HepG2 (cell line): ENCODE measurements at regions not wholly inside any gene's neighbourhood (a gene's known extent, or its start where the extent isn't known, plus 50 kb on each side); places are given as distances from the start of the nearest gene placed in this dataset.

Experiments used
- ATAC-seq: fragments of 200-7000 bp; cut with Tn5 transposase; 3 replicates; pipeline ENCODE4 v1.9.1; 2020; ENCODE audit warnings: mild to moderate bottlenecking, moderate library complexity
- BruUV-seq: library from RNA; stranded (reverse); fragments of 400-500 nt; replicated peaks from 2 replicates; lab custom pipeline; 2021; lab: Mats Ljungman, UMichigan
- CTCF ChIA-PET: fragments of 300-600 bp; formaldehyde crosslinking; extraction: SDS; loops from one replicate; lab custom pipeline; 2021; ENCODE audit warnings: low total read pairs, inconsistent platforms, low intra/inter-chr PET ratio; lab: Yijun Ruan, JAX
- POLR2A ChIA-PET: fragments of 350-600 bp; sonication (Branson Sonifier 250); formaldehyde crosslinking; loops from one replicate; lab custom pipeline; 2020; ENCODE audit warnings: antibody characterized with exemption, inconsistent platforms; lab: Yijun Ruan, JAX
- DNase-seq: peaks from one replicate; pipeline ENCODE4 v3.0.0-alpha.2; 2015; ENCODE audit warnings: low spot score
- FAIRE-seq: peaks from 3 replicates; lab custom pipeline; 2011; peaks lifted over from hg19 to GRCh38; lab: Jason Lieb, UNC
- H2AFZ ChIP-seq: one replicate; pipeline ENCODE4 v1.6.1; 2011; ENCODE audit warnings: low read length, inconsistent platforms
- H3K27ac ChIP-seq: fragments of 300-600 bp; 3 replicates; pipeline ENCODE4 v1.8.0; 2011; ENCODE audit warnings: mixed run types, mild to moderate bottlenecking, mixed read lengths, low read length, inconsistent platforms; ENCODE audit not compliant: insufficient read depth; ENCODE audit errors: extremely low read length
- H3K27me3 ChIP-seq, 2 experiments: fragments of 200-600 bp in 1 of 2; 2 replicates in 1 of 2; 3 replicates in 1 of 2; pipeline versions ENCODE4 v1.6.0 to v1.8.0; 2011; ENCODE audit warnings: low read length in 2 of 2, mild to moderate bottlenecking in 2 of 2, moderate library complexity in 2 of 2, inconsistent platforms in 1 of 2; ENCODE audit not compliant: insufficient read depth in 2 of 2, control insufficient read depth in 1 of 2
- H3K36me3 ChIP-seq, 2 experiments: fragments of 200-600 bp in 1 of 2; replicated peaks in 1 of 2; 2 replicates in 1 of 2; 3 replicates in 1 of 2; pipeline versions ENCODE4 v1.5.1 to v1.8.0; 2011; ENCODE audit warnings: low read length in 2 of 2, inconsistent platforms in 1 of 2; ENCODE audit not compliant: insufficient read depth in 2 of 2, control insufficient read depth in 1 of 2
- H3K4me1 ChIP-seq: 2 replicates; pipeline ENCODE4 v1.5.1; 2012; ENCODE audit warnings: low read length, inconsistent platforms; ENCODE audit not compliant: insufficient read depth
- H3K4me2 ChIP-seq: 2 replicates; pipeline ENCODE4 v1.6.0; 2011; ENCODE audit warnings: low read depth, low read length, inconsistent platforms
- H3K4me3 ChIP-seq, 3 experiments: fragments of 200-600 bp in 1 of 3; sonication (generic), shearing (Covaris generic) in 1 of 3; replicated peaks in 1 of 3; 2 replicates each; pipeline ENCODE4 v1.5.1; 2011 to 2016; ENCODE audit warnings: low read length in 3 of 3, inconsistent platforms in 2 of 3, low read depth in 2 of 3, mild to moderate bottlenecking in 2 of 3, control low read depth in 1 of 3, mixed read lengths in 1 of 3; ENCODE audit not compliant: insufficient read depth in 1 of 3
- H3K79me2 ChIP-seq: one replicate; pipeline ENCODE4 v1.6.1; 2011; ENCODE audit warnings: low read length, inconsistent platforms; ENCODE audit not compliant: insufficient read depth
- H3K9ac ChIP-seq: 2 replicates; pipeline ENCODE4 v1.6.0; 2011; ENCODE audit warnings: mild to moderate bottlenecking, low read depth, low read length, inconsistent platforms; ENCODE audit not compliant: insufficient read depth
- H3K9me3 ChIP-seq: 2 replicates; pipeline ENCODE4 v1.5.1; 2012; ENCODE audit warnings: mild to moderate bottlenecking, low read length
- H4K20me1 ChIP-seq: 2 replicates; pipeline ENCODE4 v1.6.0; 2011; ENCODE audit warnings: inconsistent platforms, mild to moderate bottlenecking, low read length, moderate library complexity; ENCODE audit not compliant: insufficient read depth
- EEA1 ChIP-seq: sonication (generic); formaldehyde crosslinking; IDR thresholded peaks from 2 replicates; pipeline ENCODE4 v1.5.1; 2020; ENCODE audit warnings: mild to moderate bottlenecking, missing genetic modification reagents, borderline replicate concordance
- EHMT2 ChIP-seq: fragments of 200-600 bp; sonication (generic); IDR thresholded peaks from 2 replicates; pipeline ENCODE4 v1.7.0; 2017; ENCODE audit warnings: antibody characterized with exemption, low read depth, low read length, borderline replicate concordance
- HCFC1 ChIP-seq: fragments of 150-350 bp; IDR thresholded peaks from 2 replicates; pipeline ENCODE4 v1.6.1; 2014; ENCODE audit warnings: low read depth, low read length
- HNF4G ChIP-seq, 2 experiments: sonication (generic) in 1 of 2; formaldehyde crosslinking in 1 of 2; IDR thresholded peaks; 2 replicates each; pipeline versions ENCODE4 v1.4.0 to v1.6.1; 2011 to 2020; ENCODE audit warnings: borderline replicate concordance in 2 of 2, low read depth in 2 of 2, mild to moderate bottlenecking in 2 of 2, low read length in 1 of 2, missing genetic modification reagents in 1 of 2, moderate library complexity in 1 of 2
- MEIS1 ChIP-seq: sonication (generic); formaldehyde crosslinking; IDR thresholded peaks from 2 replicates; pipeline ENCODE4 v1.9.0; 2021; ENCODE audit warnings: mild to moderate bottlenecking, missing genetic modification reagents, moderate library complexity, borderline replicate concordance
- NFE2 ChIP-seq: sonication (generic); formaldehyde crosslinking; IDR thresholded peaks from 2 replicates; pipeline ENCODE4 v1.4.0; 2020; ENCODE audit warnings: missing genetic modification reagents
- RARA ChIP-seq: IDR thresholded peaks from 2 replicates; pipeline ENCODE4 v1.6.1; 2016; ENCODE audit warnings: missing genetic modification reagents, missing compliant biosample characterization
- RBM39 ChIP-seq: fragments of 200-400 bp; formaldehyde crosslinking; IDR thresholded peaks from one replicate; pipeline ENCODE4 v1.6.1; 2018; ENCODE audit warnings: antibody characterized with exemption, mild to moderate bottlenecking, low read depth, low read length; ENCODE audit not compliant: poor library complexity, severe bottlenecking
- TBX2 ChIP-seq: sonication (generic); formaldehyde crosslinking; IDR thresholded peaks from 2 replicates; pipeline ENCODE4 v1.5.0; 2020; ENCODE audit warnings: missing genetic modification reagents, mild to moderate bottlenecking, borderline replicate concordance
- ZNF3 ChIP-seq: IDR thresholded peaks from 2 replicates; pipeline ENCODE4 v1.7.0; 2017; ENCODE audit warnings: inconsistent platforms
- ZNF33A ChIP-seq: sonication (generic); formaldehyde crosslinking; IDR thresholded peaks from 2 replicates; pipeline ENCODE4 v1.5.1; 2020; ENCODE audit warnings: missing genetic modification reagents, mild to moderate bottlenecking, moderate library complexity, borderline replicate concordance
- ZNF841 ChIP-seq: sonication (generic); formaldehyde crosslinking; IDR thresholded peaks from 2 replicates; pipeline ENCODE4 v1.8.1; 2023; ENCODE audit warnings: missing genetic modification reagents, borderline replicate concordance
- ZSCAN21 ChIP-seq: sonication (generic); formaldehyde crosslinking; IDR thresholded peaks from 2 replicates; pipeline ENCODE4 v1.8.0; 2022; ENCODE audit warnings: mild to moderate bottlenecking, missing genetic modification reagents, moderate library complexity, borderline replicate concordance
- WGBS: methylation state at CpG from one replicate; pipeline ENCODE4 v1.1.6; 2017; ENCODE audit warnings: low lambda C conversion rate; 5-methylcytosine and 5-hydroxymethylcytosine counted together
- in situ Hi-C: cut with HindIII; loops from 2 replicates; pipeline ENCODE4 v1.10.0; 2017; ENCODE audit warnings: low pct_unique_long_range_greater_than_20kb; ENCODE audit not compliant: extremely low pct_ligation_motif_present
- intact Hi-C: fragments of 100-400 bp; cut with micrococcal nuclease; formaldehyde crosslinking; loops from one replicate; pipeline ENCODE4 v1.10.0; 2022; ENCODE audit not compliant: unreplicated experiment
- TF ChIP-seq, protein P1 (sequence below), 2 experiments: IDR thresholded peaks; 2 replicates each; pipeline ENCODE4 v1.6.1; 2011 to 2012; ENCODE audit warnings: low read length in 2 of 2, borderline replicate concordance in 1 of 2, low read depth in 1 of 2, mild to moderate bottlenecking in 1 of 2, moderate library complexity in 1 of 2
- TF ChIP-seq, protein P2 (sequence below): IDR thresholded peaks from 2 replicates; pipeline ENCODE4 v1.6.1; 2016; ENCODE audit warnings: low read depth, borderline replicate concordance

DNA sequence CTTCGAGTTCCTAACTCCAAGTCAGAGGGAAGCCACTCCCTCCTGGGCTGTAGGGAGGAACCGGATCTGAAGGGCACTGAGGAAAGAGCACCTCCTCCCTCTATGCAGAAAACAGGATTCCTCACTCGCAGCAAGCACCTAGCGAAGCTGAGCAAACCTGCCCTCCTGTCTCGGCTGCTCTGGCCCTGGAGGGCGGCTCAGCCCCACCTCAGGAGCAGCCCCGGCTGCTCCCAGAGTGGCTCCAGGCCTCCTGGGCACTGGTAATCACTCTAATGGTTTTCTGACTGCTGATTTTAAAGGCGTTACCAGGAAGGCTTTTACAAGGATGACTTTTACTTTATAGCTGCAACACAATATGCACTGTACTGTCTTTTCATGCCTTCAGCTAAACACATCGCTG is 312.5 kb downstream of the TEX29 start:
- DNase-seq (no peak), ATAC-seq (no peak), FAIRE-seq (no peak)
- H3K27me3 ChIP-seq: peaks cover 2 to 23% of the 10 kb centered on the region in 2 experiments; a peak in 3 of 5 replicates
- ChIA-PET POLR2A (no interaction called here), CTCF (no interaction called here)
- H3K4me1 ChIP-seq: no peaks in the 10 kb centered on the region
- H4K20me1 ChIP-seq: no peaks in the 10 kb centered on the region
- no peaks in the 10 kb centered on the region for H3K36me3 ChIP-seq
- no TSS peak for BruUV-seq
- no peaks in the 10 kb centered on the region for H3K9me3 ChIP-seq
- H3K4me2 ChIP-seq: no peak overlapping the region
- no peaks in the 10 kb centered on the region for H3K79me2 ChIP-seq
- no peak overlapping the region for H3K27ac ChIP-seq
- in situ Hi-C loops (no loop called here), intact Hi-C loops (no loop called here)
- H2AFZ ChIP-seq: no peak overlapping the region
- TF ChIP-seq TBX2 (CRISPR knock-in tag) (no peak), MEIS1 (no peak), ZNF3 (no peak), RBM39 (no peak), EHMT2 (no peak), ZNF841 (CRISPR knock-in tag) (no peak), RARA (CRISPR knock-in tag) (no peak), NFE2 (CRISPR knock-in tag) (no peak), ZSCAN21 (CRISPR knock-in tag) (no peak), ZNF33A (CRISPR knock-in tag) (no peak), HCFC1 (no peak), EEA1 (CRISPR knock-in tag) (no peak), HNF4G (IDR thresholded peaks at IDR 0.05; ENCODE audit: borderline replicate concordance, low read depth, low read length) (no peak), HNF4G (CRISPR knock-in tag; IDR thresholded peaks at IDR 0.05; ENCODE audit: borderline replicate concordance, low read depth) (no peak)
- TF ChIP-seq, protein P1, sequence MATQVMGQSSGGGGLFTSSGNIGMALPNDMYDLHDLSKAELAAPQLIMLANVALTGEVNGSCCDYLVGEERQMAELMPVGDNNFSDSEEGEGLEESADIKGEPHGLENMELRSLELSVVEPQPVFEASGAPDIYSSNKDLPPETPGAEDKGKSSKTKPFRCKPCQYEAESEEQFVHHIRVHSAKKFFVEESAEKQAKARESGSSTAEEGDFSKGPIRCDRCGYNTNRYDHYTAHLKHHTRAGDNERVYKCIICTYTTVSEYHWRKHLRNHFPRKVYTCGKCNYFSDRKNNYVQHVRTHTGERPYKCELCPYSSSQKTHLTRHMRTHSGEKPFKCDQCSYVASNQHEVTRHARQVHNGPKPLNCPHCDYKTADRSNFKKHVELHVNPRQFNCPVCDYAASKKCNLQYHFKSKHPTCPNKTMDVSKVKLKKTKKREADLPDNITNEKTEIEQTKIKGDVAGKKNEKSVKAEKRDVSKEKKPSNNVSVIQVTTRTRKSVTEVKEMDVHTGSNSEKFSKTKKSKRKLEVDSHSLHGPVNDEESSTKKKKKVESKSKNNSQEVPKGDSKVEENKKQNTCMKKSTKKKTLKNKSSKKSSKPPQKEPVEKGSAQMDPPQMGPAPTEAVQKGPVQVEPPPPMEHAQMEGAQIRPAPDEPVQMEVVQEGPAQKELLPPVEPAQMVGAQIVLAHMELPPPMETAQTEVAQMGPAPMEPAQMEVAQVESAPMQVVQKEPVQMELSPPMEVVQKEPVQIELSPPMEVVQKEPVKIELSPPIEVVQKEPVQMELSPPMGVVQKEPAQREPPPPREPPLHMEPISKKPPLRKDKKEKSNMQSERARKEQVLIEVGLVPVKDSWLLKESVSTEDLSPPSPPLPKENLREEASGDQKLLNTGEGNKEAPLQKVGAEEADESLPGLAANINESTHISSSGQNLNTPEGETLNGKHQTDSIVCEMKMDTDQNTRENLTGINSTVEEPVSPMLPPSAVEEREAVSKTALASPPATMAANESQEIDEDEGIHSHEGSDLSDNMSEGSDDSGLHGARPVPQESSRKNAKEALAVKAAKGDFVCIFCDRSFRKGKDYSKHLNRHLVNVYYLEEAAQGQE (IDR thresholded peaks at IDR 0.05; ENCODE audit: borderline replicate concordance in 1 of 2, low read depth in 1 of 2, low read length in 2 of 2): no peak
- TF ChIP-seq, protein P2, sequence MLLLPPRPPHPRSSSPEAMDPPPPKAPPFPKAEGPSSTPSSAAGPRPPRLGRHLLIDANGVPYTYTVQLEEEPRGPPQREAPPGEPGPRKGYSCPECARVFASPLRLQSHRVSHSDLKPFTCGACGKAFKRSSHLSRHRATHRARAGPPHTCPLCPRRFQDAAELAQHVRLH (CRISPR knock-in tag): no peak
- H3K9ac ChIP-seq: no peak overlapping the region
- H3K4me3 ChIP-seq: no peak overlapping the region
- WGBS: 40% methylated on average over 2 of the region's 9 CpGs
